ENCODE measurements at regions not wholly inside any gene's neighbourhood (a gene's known extent, or its start where the extent isn't known, plus 50 kb on each side); places are given as distances from the start of the nearest gene placed in this dataset.

DNA sequence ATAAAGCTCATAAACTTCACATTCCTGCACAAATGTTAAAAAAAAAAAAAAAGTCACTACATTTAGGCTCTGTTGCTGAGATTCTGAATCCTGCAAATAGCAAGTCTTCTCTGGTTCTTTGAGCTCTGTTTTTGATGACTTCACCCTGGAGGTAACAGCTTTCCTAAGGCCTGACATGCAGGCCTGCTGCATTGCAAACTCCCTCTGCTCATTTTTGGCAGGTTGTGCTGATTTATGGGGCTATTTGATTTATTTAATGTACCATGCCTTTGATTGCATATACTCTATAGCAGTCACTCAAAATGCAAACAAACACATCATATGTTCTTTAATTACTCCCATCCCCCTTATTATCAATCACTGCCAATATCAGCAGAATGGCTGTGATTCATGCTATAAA lies 416.1 kb upstream of the IZUMO3 start:
- no peak for TF ChIP-seq RELA (CRISPR knock-in tag; IDR thresholded peaks at IDR 0.05)
- no peak for TF ChIP-seq ZSCAN31 (CRISPR knock-in tag; IDR thresholded peaks at IDR 0.05; ENCODE audit: low read depth)
- Histone ChIP-seq H3K27ac (ENCODE audit: extremely low read length, insufficient read depth, low read length) (no peak overlapping the region), H3K36me3 (replicated peaks in 1 of 2; ENCODE audit: control insufficient read depth in 1 of 2, insufficient read depth in 2 of 2, low read length in 2 of 2) (no peaks in the 10 kb centered on the region), H3K4me2 (ENCODE audit: low read depth, low read length) (no peak overlapping the region), H3K9ac (ENCODE audit: insufficient read depth, low read depth, low read length) (no peak overlapping the region), H3K4me1 (ENCODE audit: insufficient read depth, low read length) (no peaks in the 10 kb centered on the region), H2AFZ (ENCODE audit: low read length) (no peak overlapping the region), H3K9me3 (ENCODE audit: low read length) (peaks cover 21% of the 10 kb centered on the region), H3K79me2 (ENCODE audit: insufficient read depth, low read length) (no peaks in the 10 kb centered on the region), H3K27me3 (ENCODE audit: control insufficient read depth in 1 of 2, insufficient read depth in 2 of 2, low read length in 2 of 2) (no peaks in the 10 kb centered on the region), H3K4me3 (replicated peaks in 1 of 3; ENCODE audit: insufficient read depth in 1 of 3, low read depth in 2 of 3, low read length in 3 of 3) (no peak overlapping the region), H4K20me1 (ENCODE audit: insufficient read depth, low read length) (no peaks in the 10 kb centered on the region)
- BruUV-seq (replicated peaks) = no TSS peak
- DNase-seq (ENCODE audit: low spot score) = no peak
- CTCF ChIA-PET (ENCODE audit: low intra/inter-chr PET ratio, low total read pairs) = no interaction called here
- POLR2A ChIA-PET = no interaction called here
- intact Hi-C loops (cut with micrococcal nuclease; ENCODE audit: unreplicated experiment) (no loop called here), in situ Hi-C loops (cut with HindIII; ENCODE audit: extremely low pct_ligation_motif_present, low pct_unique_long_range_greater_than_20kb) (no loop called here)
- ATAC-seq = no peak
- no peak for FAIRE-seq

- no peak overlapping the region for H3K9ac ChIP-seq (ENCODE audit: insufficient read depth, low read depth, low read length)
- no peak for DNase-seq (ENCODE audit: low spot score)
- H3K9me3 ChIP-seq (ENCODE audit: low read length) = peaks cover 21% of the 10 kb centered on the region
- no peaks in the 10 kb centered on the region for H3K4me1 ChIP-seq (ENCODE audit: insufficient read depth, low read length)
- no peak for ATAC-seq
- H3K4me2 ChIP-seq (ENCODE audit: low read depth, low read length) = no peak overlapping the region
- POLR2A ChIA-PET = no interaction called here
- 8% methylated on average over 1 of the region's 1 CpG for WGBS (ENCODE audit: low lambda C conversion rate)
- BruUV-seq (replicated peaks) = no TSS peak
- no peak for FAIRE-seq
- in situ Hi-C loops (cut with HindIII; ENCODE audit: extremely low pct_ligation_motif_present, low pct_unique_long_range_greater_than_20kb) = no loop called here
- H3K27me3 ChIP-seq (ENCODE audit: control insufficient read depth in 1 of 2, insufficient read depth in 2 of 2, low read length in 2 of 2) = no peaks in the 10 kb centered on the region
- H4K20me1 ChIP-seq (ENCODE audit: insufficient read depth, low read length) = no peaks in the 10 kb centered on the region
- TF ChIP-seq ZNF747 (CRISPR knock-in tag; IDR thresholded peaks at IDR 0.05; ENCODE audit: borderline replicate concordance) = no peak
- TF ChIP-seq GZF1 (CRISPR knock-in tag; IDR thresholded peaks at IDR 0.05) = no peak
- no peak for TF ChIP-seq HOXA3 (CRISPR knock-in tag; IDR thresholded peaks at IDR 0.05)
- TF ChIP-seq ZNF615 (CRISPR knock-in tag; IDR thresholded peaks at IDR 0.05; ENCODE audit: borderline replicate concordance) = no peak
- TF ChIP-seq, protein P1, sequence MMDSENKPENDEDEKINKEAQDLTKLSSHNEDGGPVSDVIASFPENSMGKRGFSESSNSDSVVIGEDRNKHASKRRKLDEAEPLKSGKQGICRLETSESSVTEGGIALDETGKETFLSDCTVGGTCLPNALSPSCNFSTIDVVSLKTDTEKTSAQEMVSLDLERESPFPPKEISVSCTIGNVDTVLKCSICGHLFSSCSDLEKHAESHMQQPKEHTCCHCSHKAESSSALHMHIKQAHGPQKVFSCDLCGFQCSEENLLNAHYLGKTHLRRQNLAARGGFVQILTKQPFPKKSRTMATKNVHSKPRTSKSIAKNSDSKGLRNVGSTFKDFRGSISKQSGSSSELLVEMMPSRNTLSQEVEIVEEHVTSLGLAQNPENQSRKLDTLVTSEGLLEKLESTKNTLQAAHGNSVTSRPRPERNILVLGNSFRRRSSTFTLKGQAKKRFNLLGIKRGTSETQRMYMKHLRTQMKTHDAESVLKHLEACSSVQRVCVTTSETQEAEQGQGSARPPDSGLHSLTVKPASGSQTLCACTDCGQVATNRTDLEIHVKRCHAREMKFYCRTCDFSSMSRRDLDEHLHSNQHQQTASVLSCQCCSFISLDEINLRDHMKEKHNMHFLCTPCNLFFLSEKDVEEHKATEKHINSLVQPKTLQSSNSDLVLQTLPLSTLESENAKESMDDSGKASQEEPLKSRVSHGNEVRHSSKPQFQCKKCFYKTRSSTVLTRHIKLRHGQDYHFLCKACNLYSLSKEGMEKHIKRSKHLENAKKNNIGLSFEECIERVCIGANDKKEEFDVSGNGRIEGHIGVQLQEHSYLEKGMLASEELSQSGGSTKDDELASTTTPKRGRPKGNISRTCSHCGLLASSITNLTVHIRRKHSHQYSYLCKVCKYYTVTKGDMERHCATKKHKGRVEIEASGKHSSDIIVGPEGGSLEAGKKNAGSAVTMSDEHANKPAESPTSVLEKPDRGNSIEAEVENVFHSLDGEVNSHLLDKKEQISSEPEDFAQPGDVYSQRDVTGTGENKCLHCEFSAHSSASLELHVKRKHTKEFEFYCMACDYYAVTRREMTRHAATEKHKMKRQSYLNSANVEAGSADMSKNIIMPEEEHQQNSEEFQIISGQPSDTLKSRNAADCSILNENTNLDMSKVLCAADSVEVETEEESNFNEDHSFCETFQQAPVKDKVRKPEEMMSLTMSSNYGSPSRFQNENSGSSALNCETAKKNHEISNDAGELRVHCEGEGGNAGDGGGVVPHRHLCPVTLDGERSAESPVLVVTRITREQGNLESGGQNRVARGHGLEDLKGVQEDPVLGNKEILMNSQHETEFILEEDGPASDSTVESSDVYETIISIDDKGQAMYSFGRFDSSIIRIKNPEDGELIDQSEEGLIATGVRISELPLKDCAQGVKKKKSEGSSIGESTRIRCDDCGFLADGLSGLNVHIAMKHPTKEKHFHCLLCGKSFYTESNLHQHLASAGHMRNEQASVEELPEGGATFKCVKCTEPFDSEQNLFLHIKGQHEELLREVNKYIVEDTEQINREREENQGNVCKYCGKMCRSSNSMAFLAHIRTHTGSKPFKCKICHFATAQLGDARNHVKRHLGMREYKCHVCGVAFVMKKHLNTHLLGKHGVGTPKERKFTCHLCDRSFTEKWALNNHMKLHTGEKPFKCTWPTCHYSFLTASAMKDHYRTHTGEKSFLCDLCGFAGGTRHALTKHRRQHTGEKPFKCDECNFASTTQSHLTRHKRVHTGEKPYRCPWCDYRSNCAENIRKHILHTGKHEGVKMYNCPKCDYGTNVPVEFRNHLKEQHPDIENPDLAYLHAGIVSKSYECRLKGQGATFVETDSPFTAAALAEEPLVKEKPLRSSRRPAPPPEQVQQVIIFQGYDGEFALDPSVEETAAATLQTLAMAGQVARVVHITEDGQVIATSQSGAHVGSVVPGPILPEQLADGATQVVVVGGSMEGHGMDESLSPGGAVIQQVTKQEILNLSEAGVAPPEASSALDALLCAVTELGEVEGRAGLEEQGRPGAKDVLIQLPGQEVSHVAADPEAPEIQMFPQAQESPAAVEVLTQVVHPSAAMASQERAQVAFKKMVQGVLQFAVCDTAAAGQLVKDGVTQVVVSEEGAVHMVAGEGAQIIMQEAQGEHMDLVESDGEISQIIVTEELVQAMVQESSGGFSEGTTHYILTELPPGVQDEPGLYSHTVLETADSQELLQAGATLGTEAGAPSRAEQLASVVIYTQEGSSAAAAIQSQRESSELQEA (CRISPR knock-in tag; IDR thresholded peaks at IDR 0.05; ENCODE audit: not compliant biosample characterization) = no peak
- H3K79me2 ChIP-seq (ENCODE audit: insufficient read depth, low read length) = no peaks in the 10 kb centered on the region
- intact Hi-C loops (cut with micrococcal nuclease; ENCODE audit: unreplicated experiment) = no loop called here
- H3K4me3 ChIP-seq (replicated peaks in 1 of 3; ENCODE audit: insufficient read depth in 1 of 3, low read depth in 2 of 3, low read length in 3 of 3) = no peak overlapping the region
- H3K27ac ChIP-seq (ENCODE audit: extremely low read length, insufficient read depth, low read length) = no peak overlapping the region
- CTCF ChIA-PET (ENCODE audit: low intra/inter-chr PET ratio, low total read pairs) = no interaction called here
- no peaks in the 10 kb centered on the region for H3K36me3 ChIP-seq (replicated peaks in 1 of 2; ENCODE audit: control insufficient read depth in 1 of 2, insufficient read depth in 2 of 2, low read length in 2 of 2)
- H2AFZ ChIP-seq (ENCODE audit: low read length) = no peak overlapping the region
Measured at GRCh38 chr9:24953070-24953469, 407.4 kb upstream of the IZUMO3 start.

Data from HepG2 (cell line).